Trophoblast cell (in vitro differentiated cells and primary cell): ENCODE measurements at regions not wholly inside any gene's neighbourhood (a gene's known extent, or its start where the extent isn't known, plus 50 kb on each side); places are given as distances from the start of the nearest gene placed in this dataset.

Experiments used
- DNase-seq, 2 donors: peaks; one replicate each; pipeline ENCODE4 v3.0.0-alpha.2; 2016
- H2AFZ ChIP-seq: 2 replicates; pipeline ENCODE4 v1.6.1; 2013; ENCODE audit warnings: low read length, moderate library complexity, mild to moderate bottlenecking; ENCODE audit not compliant: insufficient read depth, poor library complexity
- H2AK5ac ChIP-seq: 2 replicates; pipeline ENCODE4 v1.6.1; 2013; ENCODE audit warnings: mild to moderate bottlenecking, low read length
- H2BK120ac ChIP-seq: 2 replicates; pipeline ENCODE4 v1.6.1; 2013; ENCODE audit warnings: low read length, mild to moderate bottlenecking, moderate library complexity; ENCODE audit not compliant: insufficient read depth, poor library complexity
- H2BK12ac ChIP-seq: 2 replicates; pipeline ENCODE4 v1.6.1; 2013; ENCODE audit warnings: mild to moderate bottlenecking, low read length, moderate library complexity
- H2BK5ac ChIP-seq: 2 replicates; pipeline ENCODE4 v1.6.1; 2013; ENCODE audit warnings: low read length, low read depth, moderate library complexity, mild to moderate bottlenecking; ENCODE audit not compliant: poor library complexity
- H3K14ac ChIP-seq: 2 replicates; pipeline ENCODE4 v1.6.1; 2013; ENCODE audit warnings: mild to moderate bottlenecking, low read length
- H3K18ac ChIP-seq: 2 replicates; pipeline ENCODE4 v1.6.1; 2013; ENCODE audit warnings: mild to moderate bottlenecking, low read length
- H3K23ac ChIP-seq: 2 replicates; pipeline ENCODE4 v1.6.1; 2013; ENCODE audit warnings: low read length
- H3K27ac ChIP-seq: 2 replicates; pipeline ENCODE4 v1.5.1; 2013; ENCODE audit warnings: low read depth, mild to moderate bottlenecking, inconsistent platforms, low read length, moderate library complexity
- H3K27me3 ChIP-seq: 2 replicates; pipeline ENCODE4 v1.6.1; 2013; ENCODE audit warnings: inconsistent platforms, mild to moderate bottlenecking, low read length, moderate library complexity; ENCODE audit not compliant: insufficient read depth
- H3K36me3 ChIP-seq, 2 experiments: 1 replicate in 1 of 2; 2 replicates in 1 of 2; pipeline ENCODE4 v1.6.1; 2013; ENCODE audit warnings: low read length in 2 of 2, mild to moderate bottlenecking in 2 of 2, moderate library complexity in 1 of 2; ENCODE audit not compliant: insufficient read depth in 2 of 2, control insufficient read depth in 1 of 2
- H3K4ac ChIP-seq: 2 replicates; pipeline ENCODE4 v1.6.1; 2013; ENCODE audit warnings: low read depth, mild to moderate bottlenecking, low read length, moderate library complexity
- H3K4me1 ChIP-seq, 2 experiments: 1 replicate in 1 of 2; 2 replicates in 1 of 2; pipeline ENCODE4 v1.6.1; 2013; ENCODE audit warnings: low read length in 2 of 2, mild to moderate bottlenecking in 2 of 2, moderate library complexity in 1 of 2; ENCODE audit not compliant: insufficient read depth in 2 of 2, control insufficient read depth in 1 of 2
- H3K4me2 ChIP-seq: 2 replicates; pipeline ENCODE4 v1.6.1; 2013; ENCODE audit warnings: inconsistent platforms, mild to moderate bottlenecking, low read length, moderate library complexity
- H3K4me3 ChIP-seq: 2 replicates; pipeline ENCODE4 v1.5.1; 2013; ENCODE audit warnings: mild to moderate bottlenecking, low read depth, low read length, inconsistent platforms
- H3K79me1 ChIP-seq: one replicate; pipeline ENCODE4 v1.6.1; 2013; ENCODE audit warnings: low read length
- H3K79me2 ChIP-seq: 2 replicates; pipeline ENCODE4 v1.6.1; 2013; ENCODE audit warnings: low read length, mild to moderate bottlenecking; ENCODE audit not compliant: control insufficient read depth, insufficient read depth, poor library complexity
- H3K9ac ChIP-seq: 2 replicates; pipeline ENCODE4 v1.6.1; 2013; ENCODE audit warnings: mild to moderate bottlenecking, low read length
- H3K9me3 ChIP-seq: 2 replicates; pipeline ENCODE4 v1.6.1; 2013; ENCODE audit warnings: low read depth, mild to moderate bottlenecking, control low read depth, inconsistent platforms, low read length; ENCODE audit not compliant: insufficient read depth
- H4K12ac ChIP-seq: 2 replicates; pipeline ENCODE4 v1.6.1; 2013; ENCODE audit warnings: low read depth, mild to moderate bottlenecking, low read length, moderate library complexity
- H4K8ac ChIP-seq: 2 replicates; pipeline ENCODE4 v1.6.1; 2013; ENCODE audit warnings: low read depth, mild to moderate bottlenecking, low read length, moderate library complexity
- H4K91ac ChIP-seq: one replicate; pipeline ENCODE4 v1.6.1; 2013; ENCODE audit warnings: low read depth, mild to moderate bottlenecking, low read length, moderate library complexity
- WGBS: extraction: QIAGEN DNeasy Blood & Tissue Kit; methylation state at CpG from one replicate; pipeline ENCODE4 v1.1.7; 2013; ENCODE audit warnings: missing lambda C conversion rate; ENCODE audit not compliant: insufficient read length, insufficient coverage; ENCODE audit errors: extremely low coverage; 5-methylcytosine and 5-hydroxymethylcytosine counted together

GRCh38 chr11:103656382-103656781 is 380.1 kb upstream of the DDI1 start:
- Histone ChIP-seq H3K4ac (no peak overlapping the region), H3K23ac (no peak overlapping the region), H3K79me1 (no peaks in the 10 kb centered on the region), H2BK12ac (no peak overlapping the region), H4K91ac (no peak overlapping the region), H3K4me2 (no peak overlapping the region), H2BK120ac (no peak overlapping the region), H3K9ac (no peak overlapping the region), H3K36me3 (no peaks in the 10 kb centered on the region), H3K79me2 (no peaks in the 10 kb centered on the region), H3K18ac (no peak overlapping the region), H3K14ac (no peak overlapping the region), H2AK5ac (no peak overlapping the region), H3K27me3 (no peaks in the 10 kb centered on the region), H2BK5ac (no peak overlapping the region), H3K4me1 (no peaks in the 10 kb centered on the region), H3K4me3 (no peak overlapping the region), H4K8ac (no peak overlapping the region), H3K27ac (no peak overlapping the region), H3K9me3 (no peaks in the 10 kb centered on the region), H2AFZ (no peak overlapping the region), H4K12ac (no peak overlapping the region)
- WGBS = no CpG with 5 or more reads among the region's 3 CpGs
- no peak for DNase-seq

DNA sequence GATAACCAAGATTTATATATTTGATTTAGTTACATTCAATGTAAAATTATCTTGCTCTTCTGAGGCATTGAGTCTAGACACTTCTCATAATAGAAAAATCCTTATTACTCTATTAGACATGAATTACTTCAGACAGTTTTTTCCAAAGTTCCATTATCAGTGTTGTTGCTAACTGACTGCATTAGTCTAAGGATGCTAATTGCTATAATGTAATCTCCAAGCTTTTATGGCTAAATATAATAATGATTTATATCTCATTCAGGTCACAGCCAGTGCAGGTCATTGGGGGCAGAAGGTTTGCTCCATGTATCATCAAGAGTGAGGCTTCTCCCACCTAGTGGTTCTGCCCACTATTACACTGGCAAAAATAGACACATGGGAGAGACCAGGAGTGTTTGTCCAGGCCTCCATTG is 377.2 kb upstream of the DDI1 start:
- Histone ChIP-seq H4K8ac (no peak overlapping the region), H3K4me1 (peaks cover 0 to 3% of the 10 kb centered on the region in 2 experiments), H3K36me3 (no peaks in the 10 kb centered on the region), H3K79me2 (no peaks in the 10 kb centered on the region), H3K14ac (no peak overlapping the region), H3K79me1 (no peaks in the 10 kb centered on the region), H3K18ac (no peak overlapping the region), H3K27ac (no peak overlapping the region), H3K9me3 (no peaks in the 10 kb centered on the region), H2AK5ac (no peak overlapping the region), H2BK5ac (no peak overlapping the region), H3K4ac (no peak overlapping the region), H4K91ac (no peak overlapping the region), H2AFZ (no peak overlapping the region), H2BK12ac (no peak overlapping the region), H3K4me3 (no peak overlapping the region), H4K12ac (no peak overlapping the region), H3K9ac (no peak overlapping the region), H3K27me3 (no peaks in the 10 kb centered on the region), H3K23ac (no peak overlapping the region), H2BK120ac (no peak overlapping the region), H3K4me2 (no peak overlapping the region)
- DNase-seq = peak in 1 of 2 donors; percentile 19

DNA sequence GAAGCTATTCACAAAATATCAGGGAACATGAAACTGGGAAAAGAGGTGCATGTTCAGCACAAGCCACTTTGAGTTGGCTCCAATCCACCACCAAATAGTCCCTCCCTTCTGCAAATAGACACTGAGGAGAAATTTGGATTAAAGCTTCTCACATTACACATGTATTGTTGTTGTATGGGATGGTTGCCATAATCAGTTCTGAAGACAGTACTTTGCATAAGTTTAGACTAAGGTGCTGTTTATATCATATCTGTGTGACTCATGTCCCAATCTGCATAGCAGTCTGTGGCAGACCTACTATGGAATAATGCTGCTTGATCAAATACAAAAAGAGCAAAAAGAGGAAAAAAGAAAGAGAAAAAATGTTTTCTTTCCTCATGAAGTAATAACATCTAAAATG is 376.7 kb upstream of the DDI1 start:
- Histone ChIP-seq H2BK5ac (no peak overlapping the region), H3K4me3 (no peak overlapping the region), H4K91ac (no peak overlapping the region), H4K8ac (no peak overlapping the region), H3K4me2 (no peak overlapping the region), H3K9ac (no peak overlapping the region), H2BK120ac (no peak overlapping the region), H3K23ac (no peak overlapping the region), H3K9me3 (no peaks in the 10 kb centered on the region), H3K14ac (no peak overlapping the region), H2BK12ac (no peak overlapping the region), H3K4ac (no peak overlapping the region), H3K27me3 (no peaks in the 10 kb centered on the region), H3K4me1 (peaks cover 2 to 3% of the 10 kb centered on the region in 2 experiments), H3K79me1 (peaks cover 2% of the 10 kb centered on the region), H3K18ac (no peak overlapping the region), H3K27ac (no peak overlapping the region), H2AK5ac (no peak overlapping the region), H4K12ac (no peak overlapping the region), H3K36me3 (no peaks in the 10 kb centered on the region), H3K79me2 (no peaks in the 10 kb centered on the region), H2AFZ (no peak overlapping the region)
- no peak for DNase-seq

- no peak overlapping the region for H4K8ac ChIP-seq
- no peak overlapping the region for H3K4me2 ChIP-seq
- H3K36me3 ChIP-seq = no peaks in the 10 kb centered on the region
- no peak overlapping the region for H2AK5ac ChIP-seq
- H3K18ac ChIP-seq = no peak overlapping the region
- peaks cover 2 to 4% of the 10 kb centered on the region in 2 experiments for H3K4me1 ChIP-seq
- no peaks in the 10 kb centered on the region for H3K9me3 ChIP-seq
- H2BK5ac ChIP-seq = no peak overlapping the region
- H3K27ac ChIP-seq = no peak overlapping the region
- no peak overlapping the region for H3K4ac ChIP-seq
- no peak overlapping the region for H3K23ac ChIP-seq
- no peak overlapping the region for H3K14ac ChIP-seq
- H3K27me3 ChIP-seq = no peaks in the 10 kb centered on the region
- no peak overlapping the region for H2AFZ ChIP-seq
- H2BK120ac ChIP-seq = no peak overlapping the region
- DNase-seq = no peak
- H3K79me1 ChIP-seq = peaks cover 2% of the 10 kb centered on the region
- H3K9ac ChIP-seq = no peak overlapping the region
- no peak overlapping the region for H4K91ac ChIP-seq
- H3K4me3 ChIP-seq = no peak overlapping the region
- no peak overlapping the region for H2BK12ac ChIP-seq
- H4K12ac ChIP-seq = no peak overlapping the region
- no peaks in the 10 kb centered on the region for H3K79me2 ChIP-seq
Measured at GRCh38 chr11:103661185-103661584, 375.3 kb upstream of the DDI1 start.

GRCh38 chr11:103661991-103662390 is 374.4 kb upstream of the DDI1 start:
- WGBS = no CpG with 5 or more reads among the region's 1 CpG
- Histone ChIP-seq H2AFZ (no peak overlapping the region), H3K27ac (no peak overlapping the region), H3K36me3 (no peaks in the 10 kb centered on the region), H3K27me3 (no peaks in the 10 kb centered on the region), H3K9ac (no peak overlapping the region), H3K4ac (no peak overlapping the region), H4K12ac (no peak overlapping the region), H3K14ac (no peak overlapping the region), H4K8ac (no peak overlapping the region), H4K91ac (no peak overlapping the region), H3K9me3 (no peaks in the 10 kb centered on the region), H3K4me1 (peaks cover 2 to 5% of the 10 kb centered on the region in 2 experiments), H2BK12ac (no peak overlapping the region), H3K4me2 (no peak overlapping the region), H2AK5ac (no peak overlapping the region), H3K79me1 (peaks cover 2% of the 10 kb centered on the region), H3K79me2 (no peaks in the 10 kb centered on the region), H2BK120ac (no peak overlapping the region), H3K4me3 (no peak overlapping the region), H3K18ac (no peak overlapping the region), H2BK5ac (no peak overlapping the region), H3K23ac (no peak overlapping the region)
- DNase-seq = no peak
